ENCODE measurements at regions not wholly inside any gene's neighbourhood (a gene's known extent, or its start where the extent isn't known, plus 50 kb on each side); places are given as distances from the start of the nearest gene placed in this dataset.

DNA sequence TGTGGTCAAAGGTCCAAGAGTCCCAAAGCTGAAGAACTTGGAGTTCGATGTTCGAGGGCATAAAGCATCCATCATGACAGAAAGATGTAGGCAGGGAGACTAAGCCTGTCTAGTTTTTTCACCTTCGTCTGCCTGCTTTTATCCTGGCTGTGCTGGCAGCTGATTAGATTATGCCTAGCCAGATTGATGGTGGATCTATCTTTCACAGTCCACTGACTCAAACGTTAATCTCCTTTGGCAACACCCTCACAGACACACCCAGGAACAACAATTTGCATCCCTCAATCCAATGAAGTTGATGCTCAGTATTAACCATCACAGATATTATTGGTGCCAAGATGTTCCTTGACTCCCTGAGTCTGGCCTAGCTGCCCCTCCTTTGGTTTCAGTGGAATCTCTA, 530.8 kb upstream of the CLINT1 start:
- no peaks in the 10 kb centered on the region for H3K4me1 ChIP-seq (replicated peaks; ENCODE audit: insufficient read depth)
- POLR2A ChIA-PET (ENCODE audit: unreplicated experiment): no interaction called here

DNA sequence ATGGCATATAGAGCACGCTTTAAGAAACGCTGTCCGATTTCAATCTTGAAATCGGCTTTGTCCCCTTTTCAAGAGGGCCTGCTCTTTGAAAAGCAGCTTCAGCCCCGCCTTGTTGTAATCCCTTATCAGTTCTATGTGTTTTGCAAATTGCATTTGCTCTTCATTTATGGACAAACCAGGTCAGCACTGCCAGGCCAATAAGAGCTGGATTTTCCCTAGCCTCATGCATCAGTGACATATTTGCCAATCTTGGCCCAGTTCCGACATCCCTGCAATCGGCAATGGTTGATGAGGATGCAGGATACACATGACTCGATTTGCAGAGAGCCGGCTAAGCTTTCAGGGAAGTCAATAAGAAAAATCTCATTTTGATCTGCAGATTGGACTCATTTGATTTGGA, 529.1 kb upstream of the CLINT1 start:
- Histone ChIP-seq H2AFZ (no peak overlapping the region), H3K4me2 (no peak overlapping the region), H3K79me2 (ENCODE audit: low read depth) (no peaks in the 10 kb centered on the region), H3K27ac (no peak overlapping the region), H4K20me1 (ENCODE audit: insufficient read depth) (no peaks in the 10 kb centered on the region), H3K27me3 (ENCODE audit: insufficient read depth, low read depth) (no peaks in the 10 kb centered on the region), H3K9me2 (ENCODE audit: insufficient read depth) (no peaks in the 10 kb centered on the region), H3K36me3 (ENCODE audit: low read depth) (no peaks in the 10 kb centered on the region), H3F3A (ENCODE audit: insufficient read depth, low read depth) (no peaks in the 10 kb centered on the region), H3K4me1 (replicated peaks; ENCODE audit: insufficient read depth) (no peaks in the 10 kb centered on the region), H3K9me3 (ENCODE audit: insufficient read depth, low read depth) (no peaks in the 10 kb centered on the region), H3K4me3 (no peak overlapping the region)
- no peak for TF ChIP-seq EZH2 (IDR thresholded peaks at IDR 0.05; ENCODE audit: low read depth)
- TF ChIP-seq, protein P1, sequence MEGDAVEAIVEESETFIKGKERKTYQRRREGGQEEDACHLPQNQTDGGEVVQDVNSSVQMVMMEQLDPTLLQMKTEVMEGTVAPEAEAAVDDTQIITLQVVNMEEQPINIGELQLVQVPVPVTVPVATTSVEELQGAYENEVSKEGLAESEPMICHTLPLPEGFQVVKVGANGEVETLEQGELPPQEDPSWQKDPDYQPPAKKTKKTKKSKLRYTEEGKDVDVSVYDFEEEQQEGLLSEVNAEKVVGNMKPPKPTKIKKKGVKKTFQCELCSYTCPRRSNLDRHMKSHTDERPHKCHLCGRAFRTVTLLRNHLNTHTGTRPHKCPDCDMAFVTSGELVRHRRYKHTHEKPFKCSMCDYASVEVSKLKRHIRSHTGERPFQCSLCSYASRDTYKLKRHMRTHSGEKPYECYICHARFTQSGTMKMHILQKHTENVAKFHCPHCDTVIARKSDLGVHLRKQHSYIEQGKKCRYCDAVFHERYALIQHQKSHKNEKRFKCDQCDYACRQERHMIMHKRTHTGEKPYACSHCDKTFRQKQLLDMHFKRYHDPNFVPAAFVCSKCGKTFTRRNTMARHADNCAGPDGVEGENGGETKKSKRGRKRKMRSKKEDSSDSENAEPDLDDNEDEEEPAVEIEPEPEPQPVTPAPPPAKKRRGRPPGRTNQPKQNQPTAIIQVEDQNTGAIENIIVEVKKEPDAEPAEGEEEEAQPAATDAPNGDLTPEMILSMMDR (conservative IDR thresholded peaks at IDR 0.05): no peak
- BruUV-seq (replicated peaks): no TSS peak
- DNase-seq: no peak
- ChIA-PET CTCF (no interaction called here), POLR2A (ENCODE audit: unreplicated experiment) (no interaction called here)
- intact Hi-C loops (cut with micrococcal nuclease; ENCODE audit: unreplicated experiment): no loop called here

More for the DNA sequence above, 530.8 kb upstream of the CLINT1 start:
- no peak for DNase-seq
- Histone ChIP-seq H3K4me3 (no peak overlapping the region), H3F3A (ENCODE audit: insufficient read depth, low read depth) (no peaks in the 10 kb centered on the region), H3K9me2 (ENCODE audit: insufficient read depth) (no peaks in the 10 kb centered on the region), H3K79me2 (ENCODE audit: low read depth) (no peaks in the 10 kb centered on the region), H3K4me2 (no peak overlapping the region), H3K27me3 (ENCODE audit: insufficient read depth, low read depth) (no peaks in the 10 kb centered on the region), H3K36me3 (ENCODE audit: low read depth) (no peaks in the 10 kb centered on the region), H2AFZ (no peak overlapping the region), H3K27ac (no peak overlapping the region), H3K9me3 (ENCODE audit: insufficient read depth, low read depth) (no peaks in the 10 kb centered on the region), H4K20me1 (ENCODE audit: insufficient read depth) (no peaks in the 10 kb centered on the region)
- CTCF ChIA-PET: no interaction called here
- BruUV-seq (replicated peaks): no TSS peak
- intact Hi-C loops (cut with micrococcal nuclease; ENCODE audit: unreplicated experiment): no loop called here
- TF ChIP-seq EZH2 (IDR thresholded peaks at IDR 0.05; ENCODE audit: low read depth): no peak
- TF ChIP-seq, protein P1 (conservative IDR thresholded peaks at IDR 0.05): no peak

DNA sequence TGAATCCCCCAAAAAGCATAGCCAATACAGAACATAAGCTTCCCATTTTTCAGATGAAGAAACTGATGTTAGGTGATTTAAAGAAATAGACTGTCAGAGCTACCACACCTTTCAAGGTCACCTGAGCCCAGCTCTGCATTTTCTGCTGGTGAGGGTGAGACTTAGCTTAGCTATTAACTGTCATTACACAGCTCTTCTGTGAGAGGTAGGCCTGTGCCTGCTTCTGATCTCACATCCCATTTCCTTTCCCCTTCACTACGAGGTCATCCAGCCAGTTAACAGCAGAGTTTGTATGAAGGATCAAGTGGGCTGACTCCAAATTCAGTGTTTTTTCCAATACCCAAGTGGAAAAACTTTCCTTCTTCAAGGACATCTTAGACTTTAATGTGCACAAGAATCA, 528.6 kb upstream of the CLINT1 start:
- ChIA-PET CTCF (no interaction called here), POLR2A (ENCODE audit: unreplicated experiment) (no interaction called here)
- intact Hi-C loops (cut with micrococcal nuclease; ENCODE audit: unreplicated experiment): no loop called here
- TF ChIP-seq, protein P1 (conservative IDR thresholded peaks at IDR 0.05): no peak
- TF ChIP-seq EZH2 (IDR thresholded peaks at IDR 0.05; ENCODE audit: low read depth): no peak
- no peaks in the 10 kb centered on the region for H3K36me3 ChIP-seq (ENCODE audit: low read depth)
- no peak for DNase-seq
- H3K4me3 ChIP-seq: no peak overlapping the region
- no peak overlapping the region for H3K27ac ChIP-seq
- H3K4me2 ChIP-seq: no peak overlapping the region
- no peaks in the 10 kb centered on the region for H3K9me2 ChIP-seq (ENCODE audit: insufficient read depth)
- no peaks in the 10 kb centered on the region for H3K9me3 ChIP-seq (ENCODE audit: insufficient read depth, low read depth)
- no peaks in the 10 kb centered on the region for H3F3A ChIP-seq (ENCODE audit: insufficient read depth, low read depth)
- H3K79me2 ChIP-seq (ENCODE audit: low read depth): no peaks in the 10 kb centered on the region
- no peaks in the 10 kb centered on the region for H4K20me1 ChIP-seq (ENCODE audit: insufficient read depth)
- H2AFZ ChIP-seq: no peak overlapping the region
- no TSS peak for BruUV-seq (replicated peaks)
- no peaks in the 10 kb centered on the region for H3K27me3 ChIP-seq (ENCODE audit: insufficient read depth, low read depth)
- H3K4me1 ChIP-seq (replicated peaks; ENCODE audit: insufficient read depth): no peaks in the 10 kb centered on the region
